SK-N-SH (cell line): ENCODE measurements at regions not wholly inside any gene's neighbourhood (a gene's known extent, or its start where the extent isn't known, plus 50 kb on each side); places are given as distances from the start of the nearest gene placed in this dataset.

Experiments used
- CTCF ChIA-PET: fragments of 300-600, 350-600 bp; formaldehyde crosslinking; extraction: SDS; loops from one replicate; lab custom pipeline; 2021; lab: Yijun Ruan, JAX
- POLR2A ChIA-PET: fragments of 350-600 bp; sonication (Branson Sonifier 250); formaldehyde crosslinking; extraction: SDS; loops from one replicate; lab custom pipeline; 2020; ENCODE audit warnings: antibody characterized with exemption, inconsistent platforms; lab: Yijun Ruan, JAX
- DNase-seq: peaks from one replicate; pipeline ENCODE4 v3.0.0; 2012
- H2AFZ ChIP-seq: fragments of 200-600 bp; sonication (generic); 2 replicates; pipeline ENCODE4 v1.8.1; 2016; ENCODE audit warnings: antibody characterized with exemption, mild to moderate bottlenecking, low read depth
- H3F3A ChIP-seq: fragments of 200-600 bp; sonication (generic); replicated peaks from 2 replicates; pipeline ENCODE3; 2016; ENCODE audit warnings: antibody characterized with exemption, mild to moderate bottlenecking; ENCODE audit not compliant: insufficient read depth
- H3K27ac ChIP-seq, 2 experiments: fragments of 200-500 bp in 1 of 2; fragments of 200-600 bp in 1 of 2; sonication (Bioruptor generic) in 1 of 2; sonication (generic), shearing (Covaris generic) in 1 of 2; 2 replicates each; pipeline versions ENCODE4 v1.5.1 to v1.6.1; 2014 to 2016; ENCODE audit warnings: low read depth in 2 of 2, inconsistent platforms in 1 of 2, low read length in 1 of 2, mild to moderate bottlenecking in 1 of 2, mixed read lengths in 1 of 2
- H3K27me3 ChIP-seq: fragments of 200-600 bp; sonication (generic), shearing (Covaris generic); 2 replicates; pipeline ENCODE4 v1.6.1; 2016; ENCODE audit warnings: mixed run types; ENCODE audit not compliant: insufficient read depth
- H3K36me3 ChIP-seq, 2 experiments: fragments of 200-500 bp in 1 of 2; fragments of 200-600 bp in 1 of 2; sonication (Bioruptor generic) in 1 of 2; sonication (generic) in 1 of 2; replicated peaks in 1 of 2; 2 replicates each; pipeline versions ENCODE3 to v1.5.1; 2014 to 2016; ENCODE audit warnings: low read length in 1 of 2, mild to moderate bottlenecking in 1 of 2; ENCODE audit not compliant: insufficient read depth in 2 of 2, control insufficient read depth in 1 of 2
- H3K4me1 ChIP-seq, 2 experiments: fragments of 200-500 bp in 1 of 2; fragments of 200-600 bp in 1 of 2; sonication (Bioruptor generic) in 1 of 2; sonication (generic), shearing (Covaris generic) in 1 of 2; 2 replicates each; pipeline versions ENCODE4 v1.5.1 to v1.6.1; 2014 to 2016; ENCODE audit warnings: low read depth in 1 of 2, low read length in 1 of 2, mixed run types in 1 of 2; ENCODE audit not compliant: insufficient read depth in 2 of 2, control insufficient read depth in 1 of 2
- H3K4me2 ChIP-seq: fragments of 200-600 bp; sonication (generic), shearing (Covaris generic); 2 replicates; pipeline ENCODE4 v1.6.1; 2017; ENCODE audit warnings: mixed run types
- H3K4me3 ChIP-seq, 2 experiments: fragments of 200-500 bp in 1 of 2; fragments of 200-600 bp in 1 of 2; sonication (Bioruptor generic) in 1 of 2; sonication (generic), shearing (Covaris generic) in 1 of 2; 2 replicates each; pipeline versions ENCODE4 v1.5.1 to v1.8.1; 2014 to 2016; ENCODE audit warnings: low read depth in 2 of 2, inconsistent platforms in 1 of 2, low read length in 1 of 2, mild to moderate bottlenecking in 1 of 2, mixed read lengths in 1 of 2, moderate library complexity in 1 of 2
- H3K79me2 ChIP-seq: fragments of 200-600 bp; sonication (generic); 2 replicates; pipeline ENCODE4 v1.8.1; 2017; ENCODE audit warnings: mild to moderate bottlenecking; ENCODE audit not compliant: insufficient read depth
- H3K9ac ChIP-seq: fragments of 200-600 bp; sonication (generic); 2 replicates; pipeline ENCODE4 v1.6.1; 2017; ENCODE audit warnings: mixed run types
- H3K9me2 ChIP-seq: fragments of 200-600 bp; sonication (generic); 2 replicates; pipeline ENCODE4 v1.6.1; 2017; ENCODE audit warnings: mixed run types
- H3K9me3 ChIP-seq: fragments of 200-600 bp; sonication (generic); 2 replicates; pipeline ENCODE4 v1.6.1; 2017; ENCODE audit warnings: mixed run types, mild to moderate bottlenecking, moderate library complexity
- H4K20me1 ChIP-seq: fragments of 200-600 bp; sonication (generic); 2 replicates; pipeline ENCODE4 v1.6.1; 2017; ENCODE audit warnings: mild to moderate bottlenecking, mixed run types; ENCODE audit not compliant: insufficient read depth
- ELF1 ChIP-seq: IDR thresholded peaks from 2 replicates; pipeline ENCODE4 v1.4.0; 2012
- EP300 ChIP-seq, 2 experiments: IDR thresholded peaks; 2 replicates each; pipeline versions ENCODE4 v1.4.0 to v1.6.1; 2012; ENCODE audit warnings: borderline replicate concordance in 1 of 2, low read depth in 1 of 2, low read length in 1 of 2
- EZH2phosphoT487 ChIP-seq: fragments of 200-600 bp; sonication (generic); IDR thresholded peaks from 2 replicates; pipeline ENCODE4 v1.6.1; 2017; ENCODE audit warnings: low read depth, mixed run types, mild to moderate bottlenecking, antibody characterized with exemption, moderate library complexity, borderline replicate concordance
- FOSL2 ChIP-seq: IDR thresholded peaks from 2 replicates; pipeline ENCODE4 v1.4.0; 2012; ENCODE audit warnings: low read depth, mild to moderate bottlenecking, moderate library complexity, borderline replicate concordance
- GATA2 ChIP-seq: sonication (generic); formaldehyde crosslinking; IDR thresholded peaks from 2 replicates; pipeline ENCODE4 v1.5.0; 2020; ENCODE audit warnings: mild to moderate bottlenecking, missing genetic modification reagents
- MAX ChIP-seq: IDR thresholded peaks from 2 replicates; pipeline ENCODE4 v1.4.0; 2012; ENCODE audit warnings: low read depth
- MEF2A ChIP-seq: IDR thresholded peaks from 2 replicates; pipeline ENCODE4 v1.4.0; 2012; ENCODE audit warnings: low read depth, borderline replicate concordance
- MXI1 ChIP-seq: IDR thresholded peaks from 2 replicates; pipeline ENCODE4 v1.6.1; 2012; ENCODE audit warnings: mild to moderate bottlenecking, low read depth, low read length, improper control_type of control experiment
- REST ChIP-seq: IDR thresholded peaks from 2 replicates; pipeline ENCODE4 v1.6.1; 2012; ENCODE audit warnings: mild to moderate bottlenecking, low read depth, low read length, moderate library complexity
- SIN3A ChIP-seq: IDR thresholded peaks from 2 replicates; pipeline ENCODE4 v1.6.1; 2012; ENCODE audit warnings: low read depth, mild to moderate bottlenecking, low read length, moderate library complexity, borderline replicate concordance
- WGBS: methylation state at CpG from one replicate; pipeline ENCODE4 v1.1.6; 2017; ENCODE audit warnings: low lambda C conversion rate; 5-methylcytosine and 5-hydroxymethylcytosine counted together
- TF ChIP-seq, protein P1 (sequence below): IDR thresholded peaks from 2 replicates; pipeline ENCODE4; 2012
- TF ChIP-seq, protein P2 (sequence below): fragments of 200-600 bp; sonication (generic); IDR thresholded peaks from 2 replicates; pipeline ENCODE4 v1.6.1; 2017; ENCODE audit warnings: antibody characterized with exemption, mild to moderate bottlenecking, moderate library complexity

DNA sequence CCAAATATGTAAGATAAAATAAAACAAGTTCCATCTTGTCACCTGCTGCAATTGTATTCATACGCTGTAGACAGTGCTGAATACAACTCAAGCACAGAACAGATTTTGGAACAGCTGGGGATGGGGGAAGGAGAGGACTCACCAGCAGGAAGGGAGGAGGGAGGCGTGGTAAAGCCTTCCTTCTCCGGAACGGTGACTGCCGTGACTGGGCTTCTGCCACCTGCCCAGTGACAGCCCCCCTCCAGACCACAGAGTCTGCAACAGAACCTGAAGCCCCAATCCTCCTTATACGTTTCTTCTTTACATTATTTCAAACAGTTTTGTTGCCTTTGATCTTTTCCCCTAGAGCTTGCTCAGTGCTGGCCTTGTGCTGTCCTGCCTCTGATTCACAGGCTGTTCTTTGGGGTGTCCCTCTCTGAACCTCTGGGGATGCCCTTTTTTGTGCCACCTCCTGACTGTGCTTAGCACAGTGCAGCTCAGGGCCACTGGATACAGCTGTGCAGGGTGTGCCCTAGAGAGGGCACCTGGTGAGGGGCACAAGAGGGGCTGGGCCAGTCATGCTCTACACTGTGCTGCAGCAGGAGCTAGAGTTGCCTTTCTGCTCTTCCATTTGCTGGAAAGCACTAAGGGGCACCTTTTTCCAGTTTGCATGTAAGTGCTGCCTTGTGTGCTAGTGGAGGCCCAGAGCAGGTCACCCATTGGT is 213.0 kb downstream of the ZIC5 start:
- DNase-seq: no peak
- no peak overlapping the region for H3K4me2 ChIP-seq
- CTCF ChIA-PET: interaction anchor here (1.1 kb wide), 1 partner anchor 10 kb away, joined by 3 read pairs; no protein-coding TSS in a partner anchor
- H3K4me1 ChIP-seq: no peaks in the 10 kb centered on the region
- POLR2A ChIA-PET: no interaction called here
- no peaks in the 10 kb centered on the region for H3F3A ChIP-seq
- H3K27ac ChIP-seq: no peak overlapping the region
- H2AFZ ChIP-seq: no peak overlapping the region
- no peak overlapping the region for H3K9ac ChIP-seq
- no peak overlapping the region for H3K4me3 ChIP-seq
- WGBS: 52% methylated on average over 6 of the region's 6 CpGs
- TF ChIP-seq REST (no peak), GATA2 (CRISPR knock-in tag) (no peak), EZH2phosphoT487 (no peak), FOSL2 (no peak), ELF1 (no peak), MEF2A (no peak), EP300 (IDR thresholded peaks at IDR 0.05; ENCODE audit: borderline replicate concordance in 1 of 2, low read depth in 1 of 2, low read length in 1 of 2) (no peak), MXI1 (no peak), MAX (no peak), SIN3A (no peak)
- TF ChIP-seq, protein P1, sequence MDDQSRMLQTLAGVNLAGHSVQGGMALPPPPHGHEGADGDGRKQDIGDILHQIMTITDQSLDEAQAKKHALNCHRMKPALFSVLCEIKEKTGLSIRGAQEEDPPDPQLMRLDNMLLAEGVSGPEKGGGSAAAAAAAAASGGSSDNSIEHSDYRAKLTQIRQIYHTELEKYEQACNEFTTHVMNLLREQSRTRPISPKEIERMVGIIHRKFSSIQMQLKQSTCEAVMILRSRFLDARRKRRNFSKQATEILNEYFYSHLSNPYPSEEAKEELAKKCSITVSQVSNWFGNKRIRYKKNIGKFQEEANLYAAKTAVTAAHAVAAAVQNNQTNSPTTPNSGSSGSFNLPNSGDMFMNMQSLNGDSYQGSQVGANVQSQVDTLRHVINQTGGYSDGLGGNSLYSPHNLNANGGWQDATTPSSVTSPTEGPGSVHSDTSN: no peak
- TF ChIP-seq, protein P2, sequence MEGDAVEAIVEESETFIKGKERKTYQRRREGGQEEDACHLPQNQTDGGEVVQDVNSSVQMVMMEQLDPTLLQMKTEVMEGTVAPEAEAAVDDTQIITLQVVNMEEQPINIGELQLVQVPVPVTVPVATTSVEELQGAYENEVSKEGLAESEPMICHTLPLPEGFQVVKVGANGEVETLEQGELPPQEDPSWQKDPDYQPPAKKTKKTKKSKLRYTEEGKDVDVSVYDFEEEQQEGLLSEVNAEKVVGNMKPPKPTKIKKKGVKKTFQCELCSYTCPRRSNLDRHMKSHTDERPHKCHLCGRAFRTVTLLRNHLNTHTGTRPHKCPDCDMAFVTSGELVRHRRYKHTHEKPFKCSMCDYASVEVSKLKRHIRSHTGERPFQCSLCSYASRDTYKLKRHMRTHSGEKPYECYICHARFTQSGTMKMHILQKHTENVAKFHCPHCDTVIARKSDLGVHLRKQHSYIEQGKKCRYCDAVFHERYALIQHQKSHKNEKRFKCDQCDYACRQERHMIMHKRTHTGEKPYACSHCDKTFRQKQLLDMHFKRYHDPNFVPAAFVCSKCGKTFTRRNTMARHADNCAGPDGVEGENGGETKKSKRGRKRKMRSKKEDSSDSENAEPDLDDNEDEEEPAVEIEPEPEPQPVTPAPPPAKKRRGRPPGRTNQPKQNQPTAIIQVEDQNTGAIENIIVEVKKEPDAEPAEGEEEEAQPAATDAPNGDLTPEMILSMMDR: no peak
- H3K27me3 ChIP-seq: no peaks in the 10 kb centered on the region
- no peaks in the 10 kb centered on the region for H3K36me3 ChIP-seq
- H3K9me2 ChIP-seq: no peaks in the 10 kb centered on the region
- no peaks in the 10 kb centered on the region for H3K79me2 ChIP-seq
- no peaks in the 10 kb centered on the region for H3K9me3 ChIP-seq
- H4K20me1 ChIP-seq: no peaks in the 10 kb centered on the region
